H1 (cell line): ENCODE measurements at regions not wholly inside any gene's neighbourhood (a gene's known extent, or its start where the extent isn't known, plus 50 kb on each side); places are given as distances from the start of the nearest gene placed in this dataset.

Experiments
- CTCF ChIA-PET: fragments of 300-600 bp; sonication (Branson Sonifier 250); formaldehyde crosslinking; loops from one replicate; lab custom pipeline; 2021; ENCODE audit not compliant: partially characterized antibody; lab: Charles Lee
- POLR2A ChIA-PET: fragments of 300-600 bp; sonication (Branson Sonifier 250); formaldehyde crosslinking; loops from one replicate; lab custom pipeline; 2021; ENCODE audit warnings: inconsistent platforms; ENCODE audit not compliant: partially characterized antibody; lab: Charles Lee
- DNase-seq, 2 experiments: peaks; one replicate each; pipeline versions ENCODE4 v3.0.0 to v3.0.0-alpha.2; 2010 to 2022; ENCODE audit warnings: low spot score in 2 of 2, low read depth in 1 of 2, mixed read lengths in 1 of 2
- FAIRE-seq: peaks from 2 replicates; lab custom pipeline; 2011; peaks lifted over from hg19 to GRCh38; lab: Jason Lieb, UNC
- H2AFZ ChIP-seq: 2 replicates; pipeline ENCODE4 v1.8.1; 2012; ENCODE audit warnings: low read length, inconsistent platforms
- H2AK5ac ChIP-seq: 2 replicates; pipeline ENCODE4 v1.6.1; 2013; ENCODE audit warnings: low read depth, low read length
- H2BK120ac ChIP-seq: replicated peaks from 2 replicates; pipeline ENCODE3; 2013; ENCODE audit warnings: low read depth, low read length, inconsistent platforms
- H2BK12ac ChIP-seq: 2 replicates; pipeline ENCODE4 v1.6.1; 2013; ENCODE audit warnings: low read depth, low read length
- H2BK15ac ChIP-seq: 2 replicates; pipeline ENCODE4 v1.6.1; 2013; ENCODE audit warnings: low read length
- H2BK20ac ChIP-seq: 2 replicates; pipeline ENCODE4 v1.6.1; 2013; ENCODE audit warnings: low read length
- H2BK5ac ChIP-seq: 2 replicates; pipeline ENCODE4 v1.6.1; 2013; ENCODE audit warnings: low read depth, low read length
- H3K14ac ChIP-seq: 2 replicates; pipeline ENCODE4 v1.6.1; 2013; ENCODE audit warnings: inconsistent platforms; ENCODE audit not compliant: insufficient read length
- H3K18ac ChIP-seq: 2 replicates; pipeline ENCODE4 v1.6.1; 2013; ENCODE audit warnings: low read length; ENCODE audit errors: extremely low read depth
- H3K23ac ChIP-seq: 2 replicates; pipeline ENCODE4 v1.6.1; 2013; ENCODE audit warnings: inconsistent platforms; ENCODE audit not compliant: insufficient read length
- H3K23me2 ChIP-seq: 2 replicates; pipeline ENCODE4 v1.6.1; 2013; ENCODE audit warnings: low read depth, low read length
- H3K27ac ChIP-seq: 2 replicates; pipeline ENCODE4 v1.6.1; 2011; ENCODE audit warnings: low read depth, low read length, inconsistent platforms
- H3K27me3 ChIP-seq, 4 experiments: replicated peaks in 1 of 4; 1 replicate in 1 of 4; 2 replicates in 3 of 4; pipeline versions ENCODE4 v1.6.1 to v1.8.1; 2011 to 2013; ENCODE audit warnings: low read length in 3 of 4, mild to moderate bottlenecking in 3 of 4, inconsistent platforms in 2 of 4, mixed read lengths in 2 of 4, moderate library complexity in 1 of 4; ENCODE audit not compliant: control insufficient read depth in 3 of 4, insufficient read depth in 3 of 4; ENCODE audit errors: extremely low read depth in 1 of 4
- H3K36me3 ChIP-seq, 4 experiments: 2 replicates each; pipeline versions ENCODE4 v1.6.1 to v1.8.1; 2011 to 2013; ENCODE audit warnings: mild to moderate bottlenecking in 4 of 4, low read length in 3 of 4, moderate library complexity in 2 of 4, control low read depth in 1 of 4, inconsistent platforms in 1 of 4; ENCODE audit not compliant: insufficient read depth in 4 of 4, control insufficient read depth in 2 of 4
- H3K4ac ChIP-seq: replicated peaks from 2 replicates; pipeline ENCODE3; 2013; ENCODE audit warnings: low read length, low read depth, mixed read lengths, inconsistent platforms; ENCODE audit not compliant: insufficient read length
- H3K4me1 ChIP-seq, 4 experiments: replicated peaks in 1 of 4; 1 replicate in 1 of 4; 2 replicates in 3 of 4; pipeline versions ENCODE4 v1.6.1 to v1.8.1; 2011 to 2013; ENCODE audit warnings: low read length in 3 of 4, inconsistent platforms in 2 of 4, mixed read lengths in 1 of 4; ENCODE audit not compliant: insufficient read depth in 4 of 4, control insufficient read depth in 3 of 4
- H3K4me2 ChIP-seq, 2 experiments: 2 replicates each; pipeline versions ENCODE4 v1.6.1 to v1.8.1; 2011 to 2013; ENCODE audit warnings: low read depth in 2 of 2, low read length in 2 of 2, control low read depth in 1 of 2, inconsistent platforms in 1 of 2, mild to moderate bottlenecking in 1 of 2; ENCODE audit not compliant: insufficient read depth in 1 of 2
- H3K4me3 ChIP-seq, 4 experiments: fragments of 200-600, 300-600 bp in 1 of 4; sonication (generic), shearing (Covaris generic), sonication (Bioruptor Twin) in 1 of 4; 2 replicates each; pipeline versions ENCODE4 v1.5.1 to v1.8.1; 2011 to 2016; ENCODE audit warnings: low read length in 4 of 4, low read depth in 3 of 4, control low read depth in 2 of 4, inconsistent platforms in 2 of 4, mild to moderate bottlenecking in 2 of 4, mixed read lengths in 1 of 4, moderate library complexity in 1 of 4; ENCODE audit not compliant: insufficient read depth in 2 of 4; ENCODE audit errors: extremely low read depth in 1 of 4
- H3K56ac ChIP-seq: replicated peaks from 2 replicates; pipeline ENCODE3; 2013; ENCODE audit warnings: low read depth, mild to moderate bottlenecking, mixed read lengths, low read length, inconsistent platforms; ENCODE audit not compliant: insufficient read length
- H3K79me1 ChIP-seq: 2 replicates; pipeline ENCODE4 v1.6.1; 2013; ENCODE audit warnings: low read depth, low read length, control low read depth
- H3K79me2 ChIP-seq, 2 experiments: 2 replicates each; pipeline versions ENCODE4 v1.6.1 to v1.8.1; 2012 to 2013; ENCODE audit warnings: low read length in 2 of 2, mild to moderate bottlenecking in 2 of 2, inconsistent platforms in 1 of 2; ENCODE audit not compliant: insufficient read depth in 2 of 2, control insufficient read depth in 1 of 2
- H3K9ac ChIP-seq, 4 experiments: replicated peaks in 1 of 4; 1 replicate in 1 of 4; 2 replicates in 3 of 4; pipeline versions ENCODE4 v1.6.1 to v1.8.1; 2011 to 2013; ENCODE audit warnings: low read depth in 3 of 4, low read length in 3 of 4, control low read depth in 2 of 4, mild to moderate bottlenecking in 2 of 4, moderate library complexity in 2 of 4, inconsistent platforms in 1 of 4; ENCODE audit errors: extremely low read depth in 1 of 4
- H3K9me3 ChIP-seq, 2 experiments: 2 replicates each; pipeline versions ENCODE4 v1.6.1 to v1.8.1; 2012 to 2013; ENCODE audit warnings: mild to moderate bottlenecking in 2 of 2, moderate library complexity in 2 of 2, control low read depth in 1 of 2, inconsistent platforms in 1 of 2, low read depth in 1 of 2, low read length in 1 of 2, mixed read lengths in 1 of 2; ENCODE audit not compliant: insufficient read depth in 2 of 2
- H4K20me1 ChIP-seq, 2 experiments: replicated peaks in 1 of 2; 2 replicates each; pipeline versions ENCODE3 to v1.8.1; 2011 to 2013; ENCODE audit warnings: inconsistent platforms in 2 of 2, low read length in 2 of 2, mild to moderate bottlenecking in 1 of 2; ENCODE audit not compliant: insufficient read depth in 2 of 2, control insufficient read depth in 1 of 2
- H4K5ac ChIP-seq: 2 replicates; pipeline ENCODE4 v1.6.1; 2013; ENCODE audit warnings: low read length, low read depth, mixed read lengths, inconsistent platforms; ENCODE audit not compliant: insufficient read length
- H4K8ac ChIP-seq: 2 replicates; pipeline ENCODE4 v1.8.0; 2013; ENCODE audit warnings: mild to moderate bottlenecking, moderate library complexity, low read length, inconsistent platforms; ENCODE audit not compliant: insufficient read depth; ENCODE audit errors: extremely low read depth
- H4K91ac ChIP-seq: replicated peaks from 2 replicates; pipeline ENCODE3; 2013; ENCODE audit warnings: low read length, mixed read lengths, inconsistent platforms; ENCODE audit not compliant: insufficient read length
- ASH2L ChIP-seq: fragments of 200-600, 300-600 bp; sonication (generic); IDR thresholded peaks from one replicate; pipeline ENCODE4 v1.7.1; 2017; ENCODE audit warnings: low read length
- BCL11A ChIP-seq, 2 experiments: IDR thresholded peaks; one replicate each; pipeline ENCODE4 v1.6.1; 2011; ENCODE audit warnings: low read depth in 2 of 2, low read length in 2 of 2, mild to moderate bottlenecking in 2 of 2
- CBX5 ChIP-seq: fragments of 300-800, 300-1000 bp; sonication (generic); IDR thresholded peaks from 2 replicates; pipeline ENCODE4 v1.7.1; 2016; ENCODE audit warnings: antibody characterized with exemption, low read length, low read depth
- CTBP2 ChIP-seq: IDR thresholded peaks from 2 replicates; pipeline ENCODE4 v1.7.0; 2011; ENCODE audit warnings: borderline replicate concordance, mild to moderate bottlenecking, moderate library complexity, mixed read lengths, low read length; ENCODE audit not compliant: insufficient read depth, insufficient read length
- HDAC2 ChIP-seq, 2 experiments: fragments of 300-600 bp in 1 of 2; sonication (generic) in 1 of 2; IDR thresholded peaks; 2 replicates each; pipeline ENCODE4 v1.6.1; 2011 to 2012; ENCODE audit warnings: low read depth in 2 of 2, low read length in 2 of 2, mild to moderate bottlenecking in 2 of 2, moderate library complexity in 2 of 2, borderline replicate concordance in 1 of 2, inconsistent platforms in 1 of 2
- MAX ChIP-seq: IDR thresholded peaks from 2 replicates; pipeline ENCODE4 v1.6.1; 2012; ENCODE audit warnings: inconsistent platforms
- NRF1 ChIP-seq: IDR thresholded peaks from 2 replicates; pipeline ENCODE4 v1.6.1; 2011; ENCODE audit warnings: mild to moderate bottlenecking, low read depth, low read length, improper control_type of control experiment
- PHF8 ChIP-seq: fragments of 200-600 bp; sonication (generic); conservative IDR thresholded peaks from 2 replicates; pipeline ENCODE4 v1.7.1; 2012; ENCODE audit warnings: low read depth, mild to moderate bottlenecking, inconsistent platforms, low read length, moderate library complexity
- POLR2A ChIP-seq, 2 experiments: IDR thresholded peaks; 1 replicate in 1 of 2; 2 replicates in 1 of 2; pipeline ENCODE4 v1.6.1; 2011; ENCODE audit warnings: low read depth in 2 of 2, low read length in 2 of 2, mild to moderate bottlenecking in 2 of 2; ENCODE audit errors: control extremely low read depth in 1 of 2
- SIX5 ChIP-seq: IDR thresholded peaks from 2 replicates; pipeline ENCODE4 v1.6.1; 2011; ENCODE audit warnings: mild to moderate bottlenecking, low read depth, low read length
- SP2 ChIP-seq: IDR thresholded peaks from 2 replicates; pipeline ENCODE4 v1.6.1; 2012; ENCODE audit warnings: mild to moderate bottlenecking, low read length, inconsistent platforms
- SUZ12 ChIP-seq: fragments of 200-600 bp; sonication (generic); IDR thresholded peaks from 2 replicates; pipeline ENCODE4 v1.6.1; 2012; ENCODE audit warnings: mild to moderate bottlenecking, inconsistent platforms, low read length, moderate library complexity, mixed read lengths
- WGBS, 2 experiments: shearing (Covaris generic) in 1 of 2; methylation state at CpG; one replicate each; pipeline versions ENCODE4 v1.1.6 to v1.1.7; 2013 to 2015; ENCODE audit warnings: low lambda C conversion rate in 2 of 2, mixed read lengths in 2 of 2, inconsistent platforms in 1 of 2, low coverage in 1 of 2, missing lambda C conversion rate in 1 of 2; ENCODE audit not compliant: insufficient replicate concordance in 2 of 2, insufficient coverage in 1 of 2, insufficient read length in 1 of 2; ENCODE audit errors: extremely low coverage in 1 of 2, missing lambda C conversion rate in 1 of 2; 5-methylcytosine and 5-hydroxymethylcytosine counted together

GRCh38 chr15:37758412-37758811, 176.0 kb upstream of the TMCO5A start:
- no peaks in the 10 kb centered on the region for H3K36me3 ChIP-seq
- no peak overlapping the region for H2BK5ac ChIP-seq
- H3K4me1 ChIP-seq: no peaks in the 10 kb centered on the region
- H3K79me1 ChIP-seq: no peaks in the 10 kb centered on the region
- no peak overlapping the region for H4K8ac ChIP-seq
- no peak overlapping the region for H2BK20ac ChIP-seq
- H3K56ac ChIP-seq: no peak overlapping the region
- H3K4me3 ChIP-seq: no peak overlapping the region
- H2BK12ac ChIP-seq: no peak overlapping the region
- WGBS, 2 experiments: 100% methylated on average over 1 of the region's 1 CpG; no CpG with 5 or more reads in 1 of the 2 experiments
- H3K79me2 ChIP-seq: no peaks in the 10 kb centered on the region
- no peak overlapping the region for H3K23ac ChIP-seq
- ChIA-PET CTCF (interaction anchor here (0.6 kb wide), 1 partner anchor 14 kb away, joined by 3 read pairs; no protein-coding TSS in a partner anchor), POLR2A (no interaction called here)
- H2BK120ac ChIP-seq: no peak overlapping the region
- no peaks in the 10 kb centered on the region for H3K9me3 ChIP-seq
- H4K20me1 ChIP-seq: no peaks in the 10 kb centered on the region
- H3K4me2 ChIP-seq: no peak overlapping the region
- H4K5ac ChIP-seq: no peak overlapping the region
- no peak overlapping the region for H3K14ac ChIP-seq
- H3K9ac ChIP-seq: no peak overlapping the region
- no peak for TF ChIP-seq MAX
- no peak for TF ChIP-seq SUZ12
- no peak for TF ChIP-seq NRF1
- no peak for TF ChIP-seq SIX5
- no peak for TF ChIP-seq SP2
- TF ChIP-seq BCL11A (IDR thresholded peaks at IDR 0.05; ENCODE audit: low read depth in 2 of 2, low read length in 2 of 2): no peak
- TF ChIP-seq ASH2L: no peak
- TF ChIP-seq POLR2A (IDR thresholded peaks at IDR 0.05; ENCODE audit: control extremely low read depth in 1 of 2, low read depth in 2 of 2, low read length in 2 of 2): no peak
- TF ChIP-seq HDAC2 (IDR thresholded peaks at IDR 0.05; ENCODE audit: borderline replicate concordance in 1 of 2, low read depth in 2 of 2, low read length in 2 of 2): no peak
- no peak for TF ChIP-seq CBX5
- TF ChIP-seq PHF8: no peak
- no peak for TF ChIP-seq CTBP2
- DNase-seq: no peak
- FAIRE-seq: no peak
- H4K91ac ChIP-seq: no peak overlapping the region
- H2BK15ac ChIP-seq: no peak overlapping the region
- no peak overlapping the region for H3K18ac ChIP-seq
- H3K23me2 ChIP-seq: no peaks in the 10 kb centered on the region
- no peak overlapping the region for H3K27ac ChIP-seq
- H3K27me3 ChIP-seq: no peaks in the 10 kb centered on the region
- H2AFZ ChIP-seq: no peak overlapping the region
- H2AK5ac ChIP-seq: no peak overlapping the region
- no peak overlapping the region for H3K4ac ChIP-seq
